ENCODE measurements at regions not wholly inside any gene's neighbourhood (a gene's known extent, or its start where the extent isn't known, plus 50 kb on each side); places are given as distances from the start of the nearest gene placed in this dataset.

DNA sequence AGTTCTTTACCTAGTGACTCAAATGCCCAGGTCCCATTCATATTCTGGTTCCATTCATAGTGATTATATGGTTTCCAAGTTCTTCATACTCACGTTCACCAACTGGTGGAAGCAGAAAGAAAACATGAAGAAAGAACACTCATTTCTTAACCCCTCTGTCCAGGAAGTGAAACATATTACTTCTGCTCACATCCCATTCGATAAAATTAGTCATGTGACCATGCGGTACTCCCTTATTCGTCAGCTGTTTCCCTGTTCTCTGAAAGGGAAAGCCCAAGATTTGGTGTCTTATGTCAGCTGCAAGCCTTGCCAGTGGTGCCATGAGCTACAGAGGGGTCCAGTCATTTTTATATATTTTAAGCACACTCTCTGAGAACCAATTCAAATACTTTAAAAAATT is 387.0 kb upstream of the DMAC1 start:
- WGBS, result 79% methylated on average over 4 of the region's 4 CpGs
- H3K27me3 ChIP-seq, result no peaks in the 10 kb centered on the region
- peaks cover 0 to 7% (median under 1%) of the 10 kb centered on the region in 4 donors for H3K9me3 ChIP-seq
- intact Hi-C loops (cut with DNase I), result no loop called here
- H3K4me1 ChIP-seq, result no peaks in the 10 kb centered on the region
- no peak overlapping the region for H3K4me3 ChIP-seq
- TF ChIP-seq POLR2A (IDR thresholded peaks at IDR 0.05; ENCODE audit: low read depth) (no peak), EP300 (IDR thresholded peaks at IDR 0.05) (no peak), POLR2AphosphoS5 (IDR thresholded peaks at IDR 0.05) (no peak)
- TF ChIP-seq, protein P1, sequence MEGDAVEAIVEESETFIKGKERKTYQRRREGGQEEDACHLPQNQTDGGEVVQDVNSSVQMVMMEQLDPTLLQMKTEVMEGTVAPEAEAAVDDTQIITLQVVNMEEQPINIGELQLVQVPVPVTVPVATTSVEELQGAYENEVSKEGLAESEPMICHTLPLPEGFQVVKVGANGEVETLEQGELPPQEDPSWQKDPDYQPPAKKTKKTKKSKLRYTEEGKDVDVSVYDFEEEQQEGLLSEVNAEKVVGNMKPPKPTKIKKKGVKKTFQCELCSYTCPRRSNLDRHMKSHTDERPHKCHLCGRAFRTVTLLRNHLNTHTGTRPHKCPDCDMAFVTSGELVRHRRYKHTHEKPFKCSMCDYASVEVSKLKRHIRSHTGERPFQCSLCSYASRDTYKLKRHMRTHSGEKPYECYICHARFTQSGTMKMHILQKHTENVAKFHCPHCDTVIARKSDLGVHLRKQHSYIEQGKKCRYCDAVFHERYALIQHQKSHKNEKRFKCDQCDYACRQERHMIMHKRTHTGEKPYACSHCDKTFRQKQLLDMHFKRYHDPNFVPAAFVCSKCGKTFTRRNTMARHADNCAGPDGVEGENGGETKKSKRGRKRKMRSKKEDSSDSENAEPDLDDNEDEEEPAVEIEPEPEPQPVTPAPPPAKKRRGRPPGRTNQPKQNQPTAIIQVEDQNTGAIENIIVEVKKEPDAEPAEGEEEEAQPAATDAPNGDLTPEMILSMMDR (IDR thresholded peaks at IDR 0.05), result no peak
- DNase-seq (ENCODE audit: extremely low spot score), result no peak
- no peak overlapping the region for H3K27ac ChIP-seq (replicated peaks in 1 of 4)
- no peaks in the 10 kb centered on the region for H3K36me3 ChIP-seq

DNA sequence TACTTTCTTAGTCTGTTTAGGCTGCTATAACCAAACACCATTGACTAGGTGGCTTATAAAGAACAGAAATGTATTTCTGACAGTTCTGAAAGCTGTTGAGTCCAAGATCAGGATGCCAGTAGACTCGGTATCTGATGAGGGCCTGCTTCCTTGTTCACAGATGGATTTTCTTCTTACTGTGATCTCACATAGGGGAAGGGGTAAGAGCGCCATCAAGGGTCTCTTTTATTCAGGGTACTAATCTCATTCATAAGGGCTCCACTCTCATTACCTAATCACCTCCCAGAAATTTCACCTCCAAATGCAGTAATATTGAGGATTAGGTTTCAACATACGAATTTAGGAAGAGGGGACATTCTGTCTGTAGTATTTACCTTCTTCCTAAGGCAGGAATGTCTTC is 384.0 kb upstream of the DMAC1 start:
- Histone ChIP-seq H3K36me3 (no peaks in the 10 kb centered on the region), H3K4me3 (no peak overlapping the region), H3K9me3 (no peaks in the 10 kb centered on the region), H3K4me1 (no peaks in the 10 kb centered on the region), H3K27me3 (no peaks in the 10 kb centered on the region), H3K27ac (replicated peaks in 1 of 4) (no peak overlapping the region)
- WGBS, result 73% methylated on average over 3 of the region's 3 CpGs
- TF ChIP-seq EP300 (IDR thresholded peaks at IDR 0.05), result no peak
- TF ChIP-seq POLR2AphosphoS5 (IDR thresholded peaks at IDR 0.05), result no peak
- TF ChIP-seq, protein P1 (IDR thresholded peaks at IDR 0.05), result no peak
- no peak for TF ChIP-seq POLR2A (IDR thresholded peaks at IDR 0.05; ENCODE audit: low read depth)
- intact Hi-C loops (cut with DNase I), result no loop called here
- no peak for DNase-seq (ENCODE audit: extremely low spot score)

DNA sequence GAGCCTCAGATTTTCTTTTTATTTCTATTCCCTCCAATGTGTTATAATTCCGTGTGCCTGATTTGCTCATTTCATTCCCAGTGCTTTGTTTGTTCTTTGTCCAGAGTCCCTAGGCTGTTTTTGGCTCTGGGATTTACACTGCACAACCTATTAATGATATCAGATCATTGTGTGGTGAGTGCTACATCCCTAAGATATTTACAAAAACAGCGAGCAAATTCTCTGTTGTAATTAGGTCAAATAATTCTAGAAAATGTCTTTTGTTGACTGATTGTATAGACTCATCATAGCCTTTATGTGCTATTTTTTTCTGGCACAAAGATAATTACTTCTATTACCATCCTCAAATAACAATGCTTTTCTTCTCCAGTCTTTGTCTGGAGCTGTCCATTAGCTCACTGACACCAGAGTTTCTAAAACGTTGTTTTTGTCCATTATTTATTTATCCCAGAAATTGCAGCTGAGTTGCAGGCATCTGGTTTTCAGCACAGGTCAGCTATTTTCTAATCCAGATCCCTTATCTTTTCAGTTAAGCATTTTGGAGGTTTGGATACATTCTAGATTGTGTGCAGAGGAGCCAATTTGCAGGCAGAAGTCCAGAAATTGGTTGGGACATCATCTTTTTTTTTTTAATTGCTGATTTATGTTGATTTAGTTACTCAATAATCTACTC is 379.9 kb upstream of the DMAC1 start:
- intact Hi-C loops (cut with DNase I), result no loop called here
- H3K9me3 ChIP-seq, result no peaks in the 10 kb centered on the region
- H3K4me3 ChIP-seq, result no peak overlapping the region
- DNase-seq (ENCODE audit: extremely low spot score), result no peak
- H3K4me1 ChIP-seq, result no peaks in the 10 kb centered on the region
- H3K27me3 ChIP-seq, result no peaks in the 10 kb centered on the region
- no peaks in the 10 kb centered on the region for H3K36me3 ChIP-seq
- 33% methylated on average over 3 of the region's 3 CpGs for WGBS
- no peak overlapping the region for H3K27ac ChIP-seq (replicated peaks in 1 of 4)
- TF ChIP-seq EP300 (IDR thresholded peaks at IDR 0.05) (no peak), POLR2A (IDR thresholded peaks at IDR 0.05; ENCODE audit: low read depth) (no peak), POLR2AphosphoS5 (IDR thresholded peaks at IDR 0.05) (no peak)
- TF ChIP-seq, protein P1 (IDR thresholded peaks at IDR 0.05), result no peak

DNA sequence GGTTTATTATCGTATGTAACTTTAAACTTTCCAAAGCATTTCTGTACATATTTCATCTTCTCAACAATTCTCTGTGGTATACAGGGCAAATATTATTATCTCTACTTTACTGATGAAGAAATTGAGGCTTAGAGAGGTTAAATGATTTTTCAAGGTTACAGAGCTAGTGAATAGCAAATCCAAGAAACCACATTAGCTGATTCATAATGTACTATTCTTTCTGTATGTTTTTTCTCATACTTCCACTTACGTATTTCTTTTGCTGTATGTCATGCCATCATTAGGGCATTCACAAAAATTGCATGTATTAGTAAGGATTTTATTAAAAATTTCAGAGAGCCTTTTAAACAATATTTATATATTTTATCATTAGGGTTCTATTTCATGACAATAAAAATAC is 372.4 kb upstream of the DMAC1 start:
- 73% methylated on average over 2 of the region's 2 CpGs for WGBS
- intact Hi-C loops (cut with DNase I), result no loop called here
- DNase-seq (ENCODE audit: extremely low spot score), result no peak
- Histone ChIP-seq H3K4me1 (no peaks in the 10 kb centered on the region), H3K4me3 (no peak overlapping the region), H3K9me3 (no peaks in the 10 kb centered on the region), H3K27ac (replicated peaks in 1 of 4) (no peak overlapping the region), H3K36me3 (no peaks in the 10 kb centered on the region), H3K27me3 (no peaks in the 10 kb centered on the region)
- TF ChIP-seq, protein P1 (IDR thresholded peaks at IDR 0.05), result no peak
- TF ChIP-seq POLR2A (IDR thresholded peaks at IDR 0.05; ENCODE audit: low read depth) (no peak), POLR2AphosphoS5 (IDR thresholded peaks at IDR 0.05) (no peak), EP300 (IDR thresholded peaks at IDR 0.05) (no peak)

DNA sequence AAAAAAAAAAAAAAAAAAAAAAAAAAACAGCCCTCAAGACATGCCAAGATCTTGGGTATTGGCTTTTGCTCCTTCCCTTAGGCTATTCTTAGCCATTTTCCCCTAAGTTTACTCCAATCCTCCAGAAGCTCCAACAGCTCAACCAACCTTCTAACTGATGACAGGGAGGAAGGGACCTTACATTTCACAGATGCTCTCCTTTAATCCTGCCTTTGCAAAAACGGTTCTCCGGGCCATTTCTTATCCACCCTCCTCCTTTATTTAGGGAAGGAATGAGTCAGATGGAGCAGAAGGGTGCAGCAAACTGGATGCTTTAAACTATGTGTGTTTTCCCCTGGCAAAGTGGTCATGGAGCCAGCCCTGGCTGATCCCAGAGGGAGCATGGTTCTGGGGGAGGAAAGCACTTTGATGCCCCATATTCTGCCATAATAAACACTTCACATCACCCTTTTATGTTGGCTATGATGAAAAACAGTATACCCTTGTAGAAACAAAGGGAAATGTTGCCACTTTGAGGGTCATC is 369.4 kb upstream of the DMAC1 start:
- WGBS, result 25% methylated on average over 2 of the region's 2 CpGs
- Histone ChIP-seq H3K4me3 (no peak overlapping the region), H3K4me1 (no peaks in the 10 kb centered on the region), H3K36me3 (no peaks in the 10 kb centered on the region), H3K27ac (replicated peaks in 1 of 4) (no peak overlapping the region), H3K27me3 (no peaks in the 10 kb centered on the region), H3K9me3 (no peaks in the 10 kb centered on the region)
- no peak for DNase-seq (ENCODE audit: extremely low spot score)
- intact Hi-C loops (cut with DNase I), result no loop called here
- TF ChIP-seq POLR2AphosphoS5 (IDR thresholded peaks at IDR 0.05), result no peak
- no peak for TF ChIP-seq POLR2A (IDR thresholded peaks at IDR 0.05; ENCODE audit: low read depth)
- TF ChIP-seq EP300 (IDR thresholded peaks at IDR 0.05), result no peak
- TF ChIP-seq, protein P1 (IDR thresholded peaks at IDR 0.05), result no peak
